Upper lobe of left lung (tissue), 6 donors: ENCODE measurements at regions not wholly inside any gene's neighbourhood (a gene's known extent, or its start where the extent isn't known, plus 50 kb on each side); places are given as distances from the start of the nearest gene placed in this dataset.

Experiments used
- ATAC-seq, 2 donors: fragments of 200-7000 bp; cut with Tn5 transposase; one replicate each; pipeline ENCODE4 v1.9.1; 2022; ENCODE audit warnings: mild to moderate bottlenecking in 2 of 2, moderate library complexity in 2 of 2; ENCODE audit not compliant: low FRiP score in 2 of 2
- DNase-seq, 2 donors: peaks; one replicate each; pipeline ENCODE4 v3.0.0-alpha.2; 2019 to 2020
- H3K27ac ChIP-seq, 4 donors: fragments of 200-600 bp; sonication (generic); one replicate each; pipeline ENCODE4 v1.5.1; 2016 to 2019
- H3K27me3 ChIP-seq, 4 donors: fragments of 200-600 bp; sonication (generic); one replicate each; pipeline ENCODE4 v1.5.1; 2017 to 2019
- H3K36me3 ChIP-seq, 4 donors: fragments of 200-600 bp; sonication (generic); one replicate each; pipeline ENCODE4 v1.5.1; 2016 to 2019
- H3K4me1 ChIP-seq, 4 donors: fragments of 200-600 bp; sonication (generic); one replicate each; pipeline ENCODE4 v1.5.1; 2018 to 2019
- H3K4me3 ChIP-seq, 4 donors: fragments of 200-600 bp; sonication (generic); one replicate each; pipeline ENCODE4 v1.5.1; 2017 to 2019; ENCODE audit warnings: mild to moderate bottlenecking in 2 of 4, moderate library complexity in 1 of 4
- H3K9me3 ChIP-seq, 4 donors: fragments of 200-600 bp; sonication (generic); one replicate each; pipeline ENCODE4 v1.5.1; 2018 to 2019
- CTCF ChIP-seq, 6 experiments: fragments of 450-650 bp in 4 of 6; fragments of 200-600 bp in 2 of 6; sonication (generic) in 2 of 6; IDR thresholded peaks; one replicate each; pipeline ENCODE4 v1.5.1; 2016 to 2019; ENCODE audit warnings: antibody characterized with exemption in 6 of 6
- EP300 ChIP-seq, 4 donors: sonication (generic); formaldehyde crosslinking; IDR thresholded peaks; one replicate each; pipeline ENCODE4 v1.5.1; 2017; ENCODE audit warnings: antibody characterized with exemption in 4 of 4, control low read depth in 2 of 4
- POLR2A ChIP-seq, 4 donors: fragments of 450-650 bp; IDR thresholded peaks; one replicate each; pipeline ENCODE4 v1.5.1; 2016 to 2017; ENCODE audit warnings: antibody characterized with exemption in 4 of 4, mild to moderate bottlenecking in 2 of 4
- POLR2AphosphoS5 ChIP-seq, 2 donors: sonication (generic); formaldehyde crosslinking; IDR thresholded peaks; one replicate each; pipeline ENCODE4 v1.5.1; 2017; ENCODE audit warnings: antibody characterized with exemption in 2 of 2
- WGBS, 2 donors: methylation state at CpG; one replicate each; pipeline ENCODE4 v1.1.5; 2017 to 2018; 5-methylcytosine and 5-hydroxymethylcytosine counted together
- donor health status: DM: no; HTN: no; CAD: no; lungs with moderate emphysema.
- donor health status: DM: no; HTN: yes; CAD: no; lungs with severe emphysema.

DNA sequence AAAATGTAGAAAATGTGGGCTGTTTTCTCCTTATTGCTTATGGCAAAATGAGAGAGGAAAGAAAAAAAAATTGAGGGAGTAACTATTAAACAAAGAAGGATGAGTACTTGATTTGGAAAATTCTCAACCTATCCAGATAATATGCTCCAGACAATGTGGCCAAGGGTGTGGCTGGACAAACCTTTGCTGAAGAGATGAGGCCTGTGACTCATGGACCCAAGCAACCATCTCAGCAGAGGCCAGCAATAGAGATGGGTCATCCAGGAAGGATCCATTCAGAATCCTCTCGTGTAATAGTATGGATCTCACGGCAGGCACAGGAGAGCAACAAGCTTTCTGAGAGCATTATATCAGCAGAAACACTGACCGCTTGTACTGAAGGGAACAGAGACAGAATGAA is 120.3 kb upstream of the CELF2 start:
- WGBS, 2 donors = 94 to 98% methylated on average over 3 of the region's 3 CpGs
- Histone ChIP-seq H3K36me3 (no peaks in the 10 kb centered on the region), H3K27me3 (no peaks in the 10 kb centered on the region), H3K4me1 (no peaks in the 10 kb centered on the region), H3K27ac (no peak overlapping the region), H3K9me3 (no peaks in the 10 kb centered on the region), H3K4me3 (no peak overlapping the region)
- TF ChIP-seq POLR2A (IDR thresholded peaks at IDR 0.05) = no peak
- TF ChIP-seq CTCF (IDR thresholded peaks at IDR 0.05) = no peak
- no peak for TF ChIP-seq POLR2AphosphoS5 (IDR thresholded peaks at IDR 0.05)
- TF ChIP-seq EP300 (IDR thresholded peaks at IDR 0.05) = no peak
- ATAC-seq (peak in 1 of 2 donors; percentile 91), DNase-seq (no peak)

GRCh38 chr10:10901906-10902305 is 115.8 kb upstream of the CELF2 start:
- 78 to 80% methylated on average over 3 of the region's 3 CpGs for WGBS, 2 donors
- ATAC-seq (no peak), DNase-seq (no peak)
- Histone ChIP-seq H3K9me3 (no peaks in the 10 kb centered on the region), H3K27me3 (no peaks in the 10 kb centered on the region), H3K36me3 (no peaks in the 10 kb centered on the region), H3K27ac (no peak overlapping the region), H3K4me1 (no peaks in the 10 kb centered on the region), H3K4me3 (no peak overlapping the region)
- TF ChIP-seq CTCF (IDR thresholded peaks at IDR 0.05) (no peak), POLR2A (IDR thresholded peaks at IDR 0.05) (no peak), EP300 (IDR thresholded peaks at IDR 0.05) (no peak), POLR2AphosphoS5 (IDR thresholded peaks at IDR 0.05) (no peak)

DNA sequence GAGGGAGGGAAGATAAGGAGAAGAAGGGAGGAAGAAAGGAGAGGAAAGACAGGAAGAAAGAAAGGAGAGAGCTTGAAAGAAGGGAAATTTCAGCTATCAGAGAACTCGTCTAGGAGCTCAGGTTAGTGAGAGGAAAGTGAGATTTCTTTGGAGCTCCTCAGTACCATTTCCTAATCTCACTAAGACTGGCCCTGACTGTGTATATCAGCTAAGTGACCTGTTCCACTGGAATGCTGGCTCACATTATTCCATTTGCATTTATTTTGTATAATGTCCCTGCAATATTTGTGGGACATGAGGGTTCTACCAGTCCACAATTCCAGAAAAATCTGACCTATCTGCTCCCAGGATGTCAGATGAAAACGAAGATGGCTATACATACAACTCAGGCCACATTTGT is 114.7 kb upstream of the CELF2 start:
- DNase-seq = no peak
- Histone ChIP-seq H3K36me3 (no peaks in the 10 kb centered on the region), H3K4me1 (no peaks in the 10 kb centered on the region), H3K27me3 (no peaks in the 10 kb centered on the region), H3K4me3 (no peak overlapping the region), H3K27ac (no peak overlapping the region), H3K9me3 (no peaks in the 10 kb centered on the region)
- 77 to 79% methylated on average over 2 of the region's 2 CpGs for WGBS, 2 donors
- no peak for TF ChIP-seq POLR2AphosphoS5 (IDR thresholded peaks at IDR 0.05)
- TF ChIP-seq EP300 (IDR thresholded peaks at IDR 0.05) = no peak
- no peak for TF ChIP-seq CTCF (IDR thresholded peaks at IDR 0.05)
- no peak for TF ChIP-seq POLR2A (IDR thresholded peaks at IDR 0.05)
- no peak for ATAC-seq

DNA sequence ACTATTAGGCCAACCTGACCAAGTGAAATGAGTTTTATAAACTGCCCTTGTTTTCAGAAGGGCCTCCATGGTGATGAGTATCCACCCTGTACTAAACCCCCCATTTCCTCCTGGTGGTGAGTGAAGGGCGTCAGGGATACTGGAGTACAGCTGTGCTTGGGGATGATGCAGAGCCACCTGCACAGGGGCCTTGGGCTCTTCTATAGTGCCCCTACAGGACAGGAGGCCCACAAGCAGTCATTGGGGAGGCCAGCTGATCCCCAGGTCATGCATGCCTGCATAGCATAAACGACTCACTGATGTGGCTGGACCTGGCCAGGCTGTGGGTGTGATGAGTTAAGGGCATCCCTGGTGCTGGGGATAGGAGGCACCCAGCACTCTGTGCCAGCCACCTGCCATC is 114.1 kb upstream of the CELF2 start:
- no peak for ATAC-seq
- Histone ChIP-seq H3K9me3 (no peaks in the 10 kb centered on the region), H3K27me3 (no peaks in the 10 kb centered on the region), H3K4me3 (no peak overlapping the region), H3K27ac (no peak overlapping the region), H3K36me3 (no peaks in the 10 kb centered on the region), H3K4me1 (no peaks in the 10 kb centered on the region)
- no peak for TF ChIP-seq POLR2A (IDR thresholded peaks at IDR 0.05)
- TF ChIP-seq CTCF (IDR thresholded peaks at IDR 0.05) = no peak
- TF ChIP-seq POLR2AphosphoS5 (IDR thresholded peaks at IDR 0.05) = no peak
- TF ChIP-seq EP300 (IDR thresholded peaks at IDR 0.05) = no peak
- WGBS, 2 donors = 72% methylated on average over 2 of the region's 2 CpGs; no CpG with 5 or more reads in 1 of the 2 donors
- no peak for DNase-seq

- no peak overlapping the region for H3K4me3 ChIP-seq
- H3K27ac ChIP-seq = peak overlapping the region; percentile 57 to 79 (median 76)
- WGBS, 2 donors = 84 to 86% methylated on average over 7 of the region's 7 CpGs
- H3K4me1 ChIP-seq = peaks cover 0 to 18% (median 7%) of the 10 kb centered on the region in 4 donors
- H3K36me3 ChIP-seq = no peaks in the 10 kb centered on the region
- ATAC-seq (no peak), DNase-seq (no peak)
- no peak for TF ChIP-seq POLR2A (IDR thresholded peaks at IDR 0.05)
- no peak for TF ChIP-seq CTCF (IDR thresholded peaks at IDR 0.05)
- no peak for TF ChIP-seq POLR2AphosphoS5 (IDR thresholded peaks at IDR 0.05)
- no peak for TF ChIP-seq EP300 (IDR thresholded peaks at IDR 0.05)
- H3K9me3 ChIP-seq = no peaks in the 10 kb centered on the region
- H3K27me3 ChIP-seq = no peaks in the 10 kb centered on the region
Observed at GRCh38 chr10:10910634-10911033, 107.0 kb upstream of the CELF2 start.
